CD14-positive monocyte (primary cell): ENCODE measurements at regions not wholly inside any gene's neighbourhood (a gene's known extent, or its start where the extent isn't known, plus 50 kb on each side); places are given as distances from the start of the nearest gene placed in this dataset.

Experiments
- DNase-seq, 3 donors: peaks; one replicate each; pipeline ENCODE4 v3.0.0-alpha.2; 2011 to 2022
- H2AFZ ChIP-seq: 2 replicates; pipeline ENCODE4 v1.6.0; 2012; ENCODE audit warnings: mild to moderate bottlenecking, low read depth, low read length, inconsistent platforms; ENCODE audit not compliant: insufficient read depth, poor library complexity, severe bottlenecking
- H3K27ac ChIP-seq, 2 donors: 1 replicate in 1 of 2; 2 replicates in 1 of 2; pipeline ENCODE4 v1.5.1; 2012 to 2013; ENCODE audit warnings: low read length in 2 of 2, control low read depth in 1 of 2, inconsistent platforms in 1 of 2, low read depth in 1 of 2, mild to moderate bottlenecking in 1 of 2
- H3K27me3 ChIP-seq, 2 donors: one replicate each; pipeline versions ENCODE4 v1.6.0 to v1.6.1; 2011 to 2013; ENCODE audit warnings: low read length in 2 of 2; ENCODE audit not compliant: control insufficient read depth in 2 of 2, insufficient read depth in 2 of 2
- H3K36me3 ChIP-seq, 2 donors: replicated peaks in 1 of 2; 1 replicate in 1 of 2; 2 replicates in 1 of 2; pipeline versions ENCODE4 v1.5.1 to v1.6.1; 2012 to 2013; ENCODE audit warnings: low read length in 2 of 2, control low read depth in 1 of 2, inconsistent platforms in 1 of 2, mild to moderate bottlenecking in 1 of 2; ENCODE audit not compliant: insufficient read depth in 2 of 2, control insufficient read depth in 1 of 2
- H3K4me1 ChIP-seq, 2 donors: 1 replicate in 1 of 2; 2 replicates in 1 of 2; pipeline versions ENCODE4 v1.5.1 to v1.6.1; 2012 to 2013; ENCODE audit warnings: low read length in 2 of 2, control low read depth in 1 of 2, inconsistent platforms in 1 of 2, mild to moderate bottlenecking in 1 of 2, moderate library complexity in 1 of 2; ENCODE audit not compliant: insufficient read depth in 2 of 2, control insufficient read depth in 1 of 2
- H3K4me2 ChIP-seq: replicated peaks from 2 replicates; pipeline ENCODE3; 2012; ENCODE audit warnings: low read length, moderate library complexity, mild to moderate bottlenecking; ENCODE audit not compliant: poor library complexity, severe bottlenecking; ENCODE audit errors: extremely low read depth
- H3K4me3 ChIP-seq, 3 experiments: fragments of 200-600 bp in 1 of 3; sonication (generic) in 1 of 3; replicated peaks in 1 of 3; 1 replicate in 2 of 3; 2 replicates in 1 of 3; pipeline ENCODE4 v1.5.1; 2011 to 2013; ENCODE audit warnings: low read length in 3 of 3, mild to moderate bottlenecking in 3 of 3, control low read depth in 2 of 3, low read depth in 2 of 3, inconsistent platforms in 1 of 3, moderate library complexity in 1 of 3
- H3K79me2 ChIP-seq: 2 replicates; pipeline ENCODE4 v1.6.0; 2012; ENCODE audit warnings: mild to moderate bottlenecking, control low read depth, inconsistent platforms, low read length, moderate library complexity; ENCODE audit not compliant: insufficient read depth
- H3K9ac ChIP-seq: 2 replicates; pipeline ENCODE4 v1.6.0; 2017; ENCODE audit warnings: low read length, mild to moderate bottlenecking; ENCODE audit not compliant: insufficient read depth, poor library complexity, severe bottlenecking
- H3K9me3 ChIP-seq, 2 donors: replicated peaks in 1 of 2; 1 replicate in 1 of 2; 2 replicates in 1 of 2; pipeline versions ENCODE4 v1.5.1 to v1.6.1; 2012 to 2013; ENCODE audit warnings: low read length in 2 of 2, control low read depth in 1 of 2; ENCODE audit not compliant: control insufficient read depth in 1 of 2, insufficient read depth in 1 of 2
- H4K20me1 ChIP-seq: 2 replicates; pipeline ENCODE4 v1.6.0; 2012; ENCODE audit warnings: mild to moderate bottlenecking, low read length, control low read depth, moderate library complexity; ENCODE audit not compliant: insufficient read depth
- H3K27ac Mint-ChIP-seq, 7 donors: one replicate each; pipeline ENCODE4 v1.8.0; 2020; ENCODE audit warnings: mild to moderate bottlenecking in 7 of 7, mixed read lengths in 7 of 7, moderate library complexity in 6 of 7, inconsistent platforms in 2 of 7
- H3K27me3 Mint-ChIP-seq, 3 donors: one replicate each; pipeline ENCODE4 v1.8.0; 2021 to 2022; ENCODE audit warnings: low read depth in 3 of 3, mild to moderate bottlenecking in 3 of 3, mixed read lengths in 3 of 3, moderate library complexity in 3 of 3, inconsistent platforms in 1 of 3
- H3K36me3 Mint-ChIP-seq, 2 donors: one replicate each; pipeline ENCODE4 v1.8.0; 2020; ENCODE audit warnings: mixed read lengths in 2 of 2, inconsistent platforms in 1 of 2, mild to moderate bottlenecking in 1 of 2
- H3K4me1 Mint-ChIP-seq: one replicate; pipeline ENCODE4 v1.8.0; 2020; ENCODE audit warnings: mild to moderate bottlenecking, mixed read lengths
- H3K4me3 Mint-ChIP-seq, 2 donors: one replicate each; pipeline ENCODE4 v1.8.0; 2020; ENCODE audit warnings: mild to moderate bottlenecking in 2 of 2, mixed read lengths in 2 of 2, moderate library complexity in 1 of 2
- H3K9me3 Mint-ChIP-seq, 7 donors: one replicate each; pipeline ENCODE4 v1.8.0; 2020 to 2022; ENCODE audit warnings: mixed read lengths in 7 of 7, mild to moderate bottlenecking in 6 of 7, moderate library complexity in 6 of 7, inconsistent platforms in 2 of 7
- CTCF ChIP-seq: fragments of 200-600 bp; IDR thresholded peaks from one replicate; pipeline ENCODE4 v1.8.0; 2022; ENCODE audit warnings: antibody characterized with exemption, mild to moderate bottlenecking
- WGBS: methylation state at CpG from one replicate; pipeline ENCODE4 v1.1.5; 2013; ENCODE audit warnings: missing lambda C conversion rate; ENCODE audit not compliant: insufficient coverage; 5-methylcytosine and 5-hydroxymethylcytosine counted together
- intact Hi-C, 2 donors: fragments of 100-400 bp; cut with micrococcal nuclease; formaldehyde crosslinking; loops; one replicate each; pipeline versions ENCODE4 v1.15.0 to v1.15.1; 2023

GRCh38 chr2:181366675-181367175 is 90.5 kb upstream of the ITGA4 start:
- H3K9me3 ChIP-seq, result no peaks in the 10 kb centered on the region
- H3K4me1 Mint-ChIP-seq, result peaks cover 22% of the 10 kb centered on the region
- H2AFZ ChIP-seq, result no peak overlapping the region
- H3K36me3 ChIP-seq, result no peaks in the 10 kb centered on the region
- H3K36me3 Mint-ChIP-seq, result no peaks in the 10 kb centered on the region
- H3K27ac ChIP-seq, result no peak overlapping the region
- H3K4me2 ChIP-seq, result no peak overlapping the region
- no peaks in the 10 kb centered on the region for H3K9me3 Mint-ChIP-seq
- no peaks in the 10 kb centered on the region for H4K20me1 ChIP-seq
- intact Hi-C loops, result no loop called here
- H3K4me3 Mint-ChIP-seq, result no peak overlapping the region
- DNase-seq, result no peak
- TF ChIP-seq CTCF, result no peak
- WGBS, result no CpG with 5 or more reads among the region's 4 CpGs
- no peaks in the 10 kb centered on the region for H3K27me3 Mint-ChIP-seq
- H3K79me2 ChIP-seq, result no peaks in the 10 kb centered on the region
- no peak overlapping the region for H3K9ac ChIP-seq
- H3K27me3 ChIP-seq, result no peaks in the 10 kb centered on the region
- H3K4me1 ChIP-seq, result peaks cover 19 to 24% of the 10 kb centered on the region in 2 donors
- H3K4me3 ChIP-seq, result no peak overlapping the region
- no peak overlapping the region for H3K27ac Mint-ChIP-seq

DNA sequence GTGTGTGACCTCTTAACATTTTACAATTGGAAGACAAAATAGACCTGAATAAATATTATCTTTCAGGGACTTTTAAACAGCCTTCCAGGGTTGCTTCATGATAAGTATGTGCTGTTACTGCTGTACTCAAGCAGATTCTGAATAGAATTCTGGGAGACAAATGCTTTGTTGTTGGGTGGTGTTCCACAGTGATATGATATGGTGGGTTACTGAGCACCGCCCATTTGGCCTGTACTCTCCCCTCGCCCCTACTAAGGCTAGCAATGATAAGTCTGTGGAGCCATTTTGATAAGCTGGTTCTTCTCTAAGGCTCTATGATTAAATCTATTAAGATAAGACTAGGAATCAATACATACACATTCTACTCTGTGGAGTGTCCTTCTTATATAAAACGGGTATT is 89.8 kb upstream of the ITGA4 start:
- Histone ChIP-seq H4K20me1 (no peaks in the 10 kb centered on the region), H2AFZ (no peak overlapping the region), H3K79me2 (no peaks in the 10 kb centered on the region), H3K4me1 (peaks cover 18 to 22% of the 10 kb centered on the region in 2 donors), H3K9me3 (no peaks in the 10 kb centered on the region), H3K36me3 (no peaks in the 10 kb centered on the region), H3K9ac (no peak overlapping the region), H3K27ac (no peak overlapping the region), H3K4me2 (no peak overlapping the region), H3K27me3 (no peaks in the 10 kb centered on the region), H3K4me3 (no peak overlapping the region)
- Mint-ChIP-seq H3K27ac (no peak overlapping the region), H3K36me3 (no peaks in the 10 kb centered on the region), H3K27me3 (no peaks in the 10 kb centered on the region), H3K4me3 (no peak overlapping the region), H3K4me1 (peaks cover 28% of the 10 kb centered on the region), H3K9me3 (no peaks in the 10 kb centered on the region)
- no CpG with 5 or more reads among the region's 3 CpGs for WGBS
- no peak for DNase-seq
- no peak for TF ChIP-seq CTCF
- intact Hi-C loops, result no loop called here
